DMS153 treated with DMSO at 0.1 percent for 48 hours (cell line): ENCODE measurements at regions not wholly inside any gene's neighbourhood (a gene's known extent, or its start where the extent isn't known, plus 50 kb on each side); places are given as distances from the start of the nearest gene placed in this dataset.

ENCODE experiments used
- DNase-seq: peaks from one replicate; lab custom pipeline; 2025; ENCODE audit not compliant: unreplicated experiment; lab: John Stamatoyannopoulos, UW

- DNase-seq = no peak
Measured at GRCh38 chr6:76702187-76702586, 629.7 kb upstream of the IMPG1 start.

DNA sequence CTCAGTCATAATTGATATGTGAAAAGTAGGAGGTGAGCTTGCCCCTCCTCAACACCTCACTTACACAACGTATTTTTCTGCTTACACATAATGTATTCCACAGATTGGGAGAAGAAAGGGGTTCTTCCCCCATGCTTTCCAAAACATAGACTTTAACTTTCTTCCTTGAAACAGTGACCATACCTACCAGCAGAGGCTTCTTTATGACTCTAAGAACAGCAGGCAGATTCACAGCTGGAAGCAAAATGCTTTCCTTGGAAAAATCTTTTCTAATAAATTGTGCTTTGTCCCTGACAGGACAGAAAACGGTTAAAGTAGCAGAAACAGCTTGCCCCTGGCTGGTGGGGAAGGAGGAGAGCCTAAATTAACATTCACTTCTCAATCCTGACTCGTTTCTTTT lies 629.1 kb upstream of the IMPG1 start:
- no peak for DNase-seq

GRCh38 chr6:76697585-76697984 lies 625.1 kb upstream of the IMPG1 start:
- no peak for DNase-seq

GRCh38 chr6:76694795-76695194 lies 622.3 kb upstream of the IMPG1 start:
- no peak for DNase-seq

GRCh38 chr6:76684875-76685274 lies 612.4 kb upstream of the IMPG1 start:
- no peak for DNase-seq

- no peak for DNase-seq
Measured at GRCh38 chr6:76683985-76684384, 611.5 kb upstream of the IMPG1 start.

- no peak for DNase-seq
Measured at GRCh38 chr6:76682842-76683241, 610.4 kb upstream of the IMPG1 start.

- no peak for DNase-seq
Measured at GRCh38 chr6:76681781-76682180, 609.3 kb upstream of the IMPG1 start.

- no peak for DNase-seq
Measured at GRCh38 chr6:76677017-76677416, 604.6 kb upstream of the IMPG1 start.

GRCh38 chr6:76671751-76672150 lies 599.3 kb upstream of the IMPG1 start:
- no peak for DNase-seq

DNA sequence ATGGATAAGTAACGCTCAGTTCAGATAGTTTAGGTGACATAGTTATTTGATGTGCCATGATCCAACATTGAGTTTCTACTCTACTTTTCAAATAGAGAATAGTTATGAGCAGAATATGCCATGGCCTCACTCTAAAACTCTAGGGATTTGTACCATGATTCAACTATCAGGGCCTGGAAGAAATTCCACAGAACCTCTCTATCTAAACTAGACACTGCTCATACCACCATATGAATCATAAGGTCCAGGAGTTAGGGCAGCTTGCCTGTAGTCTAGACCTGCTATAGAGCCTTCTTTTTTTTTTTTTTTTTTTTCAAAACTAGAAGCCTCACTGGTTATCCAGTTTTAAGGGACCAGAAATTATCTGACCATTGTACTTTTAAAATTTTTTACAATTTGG lies 571.8 kb upstream of the IMPG1 start:
- DNase-seq = no peak

DNA sequence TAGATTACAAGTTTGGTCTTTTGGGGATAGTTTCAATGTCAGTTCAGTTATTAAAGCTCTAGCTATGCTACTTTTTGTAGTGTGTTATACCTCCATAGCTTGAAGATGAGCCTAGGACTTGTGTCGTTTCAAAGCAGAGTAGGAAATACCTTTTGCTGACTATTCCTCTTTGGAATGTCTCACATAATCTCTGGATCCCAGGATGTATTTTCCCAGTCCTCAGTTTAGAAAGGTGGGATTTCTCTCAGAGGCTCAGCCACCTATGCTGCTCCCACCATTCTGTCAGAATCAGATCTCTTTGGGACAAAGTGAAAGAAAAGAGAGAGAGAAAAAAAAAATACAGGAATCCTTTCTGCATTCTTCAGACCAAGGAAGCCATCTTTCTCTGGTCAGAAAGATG lies 567.5 kb upstream of the IMPG1 start:
- DNase-seq = no peak

DNA sequence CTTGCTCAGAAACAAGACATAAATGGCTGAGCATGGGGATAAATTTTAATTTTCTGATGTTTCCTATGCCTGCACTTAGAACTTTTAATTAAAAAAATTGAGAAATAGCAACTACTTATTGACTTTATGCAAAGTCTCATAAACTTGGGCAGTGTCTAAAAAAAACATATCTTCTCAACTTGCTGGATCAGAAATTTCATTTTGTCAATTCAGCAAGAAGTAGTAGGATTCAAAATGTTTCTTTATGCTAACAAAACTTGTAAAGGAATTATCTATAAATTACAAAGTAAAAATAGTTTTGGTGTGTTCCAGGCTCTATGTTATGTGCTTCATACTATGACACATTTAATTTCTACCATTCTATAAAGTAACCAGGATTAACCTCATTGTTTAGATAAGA lies 562.2 kb upstream of the IMPG1 start:
- no peak for DNase-seq

- no peak for DNase-seq
Measured at GRCh38 chr6:76633259-76633658, 560.8 kb upstream of the IMPG1 start.

DNA sequence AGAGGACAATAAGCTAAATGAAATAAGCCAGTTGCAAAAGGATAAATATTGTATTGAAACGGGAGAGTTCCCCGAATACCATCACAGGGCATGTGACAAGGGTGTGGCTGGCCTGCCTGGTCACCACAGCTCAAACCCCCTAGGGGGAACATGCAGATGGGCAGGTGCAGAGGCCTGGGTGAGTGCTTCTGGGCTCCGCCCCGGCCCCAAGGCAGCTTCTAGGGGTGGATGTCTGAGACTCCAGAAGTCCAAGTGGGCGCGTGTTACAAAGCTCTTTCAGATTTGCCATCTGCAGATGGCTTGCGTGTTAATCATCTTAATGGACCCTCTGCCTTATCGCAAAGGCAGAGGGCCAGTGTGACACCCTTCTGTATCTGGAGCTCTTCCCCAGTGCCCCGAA lies 559.2 kb upstream of the IMPG1 start:
- DNase-seq = no peak

DNA sequence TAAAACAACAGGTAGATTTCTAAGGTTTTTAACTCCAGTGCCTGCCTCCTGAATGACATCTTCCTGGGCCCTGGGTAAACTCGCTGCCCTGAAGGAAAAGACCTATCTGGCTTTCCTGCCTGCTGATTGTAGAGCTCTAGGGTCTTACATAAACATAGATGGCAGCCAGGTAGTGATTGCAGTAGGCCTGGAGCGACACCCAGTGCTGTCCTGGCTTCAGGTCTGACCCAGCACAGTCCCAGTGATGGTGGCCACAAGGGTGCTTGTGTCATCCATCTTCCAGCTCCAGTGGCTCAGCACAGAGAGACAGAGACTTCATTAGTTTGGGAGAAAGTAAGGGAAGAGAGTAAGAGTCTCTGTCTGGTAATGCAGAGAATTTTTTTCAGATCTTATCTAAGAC lies 542.9 kb upstream of the IMPG1 start:
- DNase-seq = no peak

DNA sequence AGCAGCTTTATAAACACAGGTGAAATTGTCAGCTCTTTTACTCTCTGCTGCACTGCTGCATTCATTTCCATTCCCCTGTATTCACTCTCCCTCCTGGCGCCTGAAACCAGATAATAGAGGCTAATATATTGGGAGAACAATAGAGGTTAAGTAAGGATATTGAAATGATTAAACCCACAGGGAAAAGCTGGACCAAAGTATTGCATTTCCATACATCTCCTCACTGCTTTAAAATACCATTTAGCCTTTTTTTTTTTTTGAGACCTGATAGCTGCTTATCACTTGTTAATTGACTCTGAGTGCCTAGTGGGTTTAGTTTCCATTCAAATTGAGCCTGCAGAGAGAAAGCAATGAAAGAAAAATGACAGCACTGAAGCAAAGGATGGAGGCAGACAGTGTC lies 540.5 kb upstream of the IMPG1 start:
- no peak for DNase-seq

GRCh38 chr6:76609160-76609559 lies 536.7 kb upstream of the IMPG1 start:
- no peak for DNase-seq

- no peak for DNase-seq
Measured at GRCh38 chr6:76594109-76594508, 521.6 kb upstream of the IMPG1 start.

DNA sequence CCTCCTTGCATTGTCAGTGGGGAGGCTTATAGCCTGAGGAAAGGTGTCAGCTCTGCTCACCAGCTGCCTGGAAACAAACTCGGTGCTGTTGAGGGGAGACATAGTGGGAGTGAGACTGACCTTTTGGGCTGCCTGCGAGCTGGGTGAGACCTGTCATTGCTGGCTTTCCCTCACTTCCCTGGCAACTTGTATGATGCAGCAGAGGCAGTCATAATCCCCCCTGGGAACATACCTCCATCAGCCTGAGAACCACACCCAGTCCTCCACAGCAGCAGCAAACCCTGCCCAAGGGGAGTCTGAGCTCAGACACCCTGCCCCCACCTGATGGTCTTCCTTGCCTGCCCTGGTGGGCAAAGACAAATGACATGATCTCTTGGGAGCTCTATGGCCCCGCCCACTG lies 521.2 kb upstream of the IMPG1 start:
- no peak for DNase-seq

DNA sequence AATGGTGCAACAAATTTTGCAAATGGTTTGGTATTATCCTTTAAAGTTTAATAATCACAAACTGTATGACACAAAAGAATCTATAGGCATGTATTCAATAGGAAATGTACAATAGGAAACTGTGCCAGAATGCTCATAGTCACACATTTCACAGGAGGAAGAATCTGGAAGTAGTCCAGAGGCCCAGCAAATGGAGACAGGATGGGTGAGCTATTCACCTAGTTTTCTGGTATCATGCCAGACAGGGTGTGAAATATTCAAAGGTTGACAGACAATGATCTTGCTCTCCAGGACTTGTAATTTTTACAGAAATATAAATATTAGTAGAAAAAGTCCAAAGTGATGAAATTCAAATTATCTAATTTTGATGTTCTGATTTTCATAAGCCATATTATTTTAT lies 520.1 kb upstream of the IMPG1 start:
- no peak for DNase-seq

GRCh38 chr6:76587271-76587670 lies 514.8 kb upstream of the IMPG1 start:
- DNase-seq = no peak

DNA sequence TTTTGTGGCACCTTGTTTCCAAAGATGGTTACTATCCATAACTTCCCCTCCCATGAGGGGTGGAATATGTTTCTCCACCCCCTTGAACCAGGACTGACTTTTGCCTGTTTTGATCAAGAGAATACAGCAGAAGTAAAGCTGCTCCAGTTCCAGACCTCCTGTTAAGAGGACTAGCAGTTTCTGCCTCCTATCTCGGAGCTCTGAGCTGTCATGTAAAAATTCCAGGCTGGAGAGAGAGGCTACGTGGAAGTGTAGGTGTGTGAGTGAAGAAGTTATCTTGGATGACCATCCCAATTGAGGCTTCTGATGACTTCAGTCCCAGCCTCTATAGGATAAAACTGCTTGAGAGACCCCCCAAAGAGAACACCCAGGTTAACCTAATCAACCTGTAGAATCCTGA lies 511.7 kb upstream of the IMPG1 start:
- DNase-seq = no peak

DNA sequence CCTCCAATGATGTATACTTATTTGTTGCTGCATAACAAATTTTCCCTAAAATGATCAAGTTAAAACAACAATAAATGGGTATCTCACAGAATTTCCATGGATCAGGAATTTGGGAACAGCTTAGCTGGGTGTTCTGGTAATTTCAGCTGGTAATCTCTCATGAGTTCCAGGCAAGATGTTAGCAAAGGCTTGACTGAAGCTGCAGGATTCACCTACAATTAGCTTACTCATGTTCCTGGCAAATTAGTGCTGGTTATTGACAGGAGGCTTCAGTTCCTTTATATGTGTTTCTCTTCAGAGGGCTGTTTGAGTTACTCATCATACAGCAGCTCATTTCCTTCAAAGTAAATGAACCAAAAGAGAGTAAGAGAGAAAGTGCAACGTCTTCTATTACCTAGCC lies 506.3 kb upstream of the IMPG1 start:
- no peak for DNase-seq
